GM06990 (cell line): ENCODE measurements at regions not wholly inside any gene's neighbourhood (a gene's known extent, or its start where the extent isn't known, plus 50 kb on each side); places are given as distances from the start of the nearest gene placed in this dataset.

Experiments used
- DNase-seq: peaks from one replicate; pipeline ENCODE4 v3.0.0-alpha.2; 2011; ENCODE audit not compliant: insufficient read length; ENCODE audit errors: extremely low read depth
- H3K27me3 ChIP-seq: replicated peaks from 2 replicates; pipeline ENCODE4 v1.6.0; 2011; ENCODE audit warnings: low read length; ENCODE audit not compliant: control insufficient read depth, insufficient read depth
- H3K36me3 ChIP-seq: 2 replicates; pipeline ENCODE4 v1.5.1; 2011; ENCODE audit warnings: low read length; ENCODE audit not compliant: control insufficient read depth, insufficient read depth
- H3K4me3 ChIP-seq: replicated peaks from 2 replicates; pipeline ENCODE4 v1.5.1; 2011; ENCODE audit warnings: low read depth, mild to moderate bottlenecking, control low read depth, low read length
- CTCF ChIP-seq: IDR thresholded peaks from 2 replicates; pipeline ENCODE4 v1.5.1; 2011; ENCODE audit warnings: low read length, control low read depth, mild to moderate bottlenecking, inconsistent platforms; ENCODE audit not compliant: insufficient read depth, poor library complexity, severe bottlenecking

DNA sequence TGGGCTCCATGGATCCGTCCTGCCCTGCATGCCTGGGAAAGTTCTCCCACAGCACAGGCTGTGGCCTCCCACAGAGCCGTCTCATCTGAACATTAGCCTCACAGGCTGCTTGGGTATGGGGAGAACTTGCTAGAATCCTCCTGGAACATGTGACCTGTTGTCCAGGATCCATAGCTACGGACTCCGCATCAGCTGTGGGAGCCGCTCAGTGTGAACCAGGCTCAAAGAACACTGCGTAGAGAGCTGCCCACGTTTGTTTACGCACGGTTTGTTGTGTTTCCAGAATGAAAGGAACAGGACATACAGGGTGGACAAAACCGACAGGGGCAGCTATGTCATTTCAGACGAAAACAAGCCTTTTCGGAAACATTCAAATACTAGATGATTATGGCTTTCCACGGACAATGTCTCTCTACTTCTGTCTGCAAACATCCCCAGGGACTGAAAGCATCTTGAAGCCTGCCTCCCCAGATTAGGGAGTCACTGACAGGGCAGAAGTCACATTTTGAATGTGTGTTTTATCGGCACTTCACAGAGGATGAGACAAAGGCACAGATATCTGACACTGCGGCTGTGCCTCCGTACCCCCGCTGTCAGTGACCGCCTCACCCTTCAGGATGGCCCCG is 390.3 kb downstream of the GADD45G start:
- H3K4me3 ChIP-seq: no peak overlapping the region
- no peak for DNase-seq
- no peaks in the 10 kb centered on the region for H3K36me3 ChIP-seq
- no peaks in the 10 kb centered on the region; the same call in none of the 2 replicates for H3K27me3 ChIP-seq
- TF ChIP-seq CTCF: no peak

DNA sequence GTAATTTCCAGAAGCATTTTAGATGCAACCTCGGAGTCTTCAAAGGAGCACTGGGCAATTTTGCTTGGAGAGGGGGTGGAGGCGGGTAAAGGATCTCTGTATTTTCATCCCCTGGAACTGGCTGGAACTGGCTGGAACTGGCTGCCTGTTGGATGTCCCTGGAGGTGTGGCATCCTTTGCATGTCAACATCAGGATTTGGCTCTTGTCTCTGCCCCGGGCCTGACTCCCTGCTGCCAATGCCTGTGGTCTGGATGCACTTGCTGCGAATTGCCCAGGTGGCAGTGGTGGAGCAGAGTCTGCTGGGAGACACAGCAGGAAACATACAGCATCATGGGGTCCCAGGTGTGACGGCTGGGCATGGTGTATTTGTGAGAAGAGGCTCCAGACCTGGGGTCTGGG is 391.3 kb downstream of the GADD45G start:
- no peak overlapping the region for H3K4me3 ChIP-seq
- H3K36me3 ChIP-seq: no peaks in the 10 kb centered on the region
- TF ChIP-seq CTCF: no peak
- H3K27me3 ChIP-seq: no peaks in the 10 kb centered on the region; the same call in 1 of the 2 replicates
- no peak for DNase-seq

GRCh38 chr9:89996773-89997172 is 392.0 kb downstream of the GADD45G start:
- H3K4me3 ChIP-seq: no peak overlapping the region
- TF ChIP-seq CTCF: no peak
- H3K27me3 ChIP-seq: no peaks in the 10 kb centered on the region; the same call in 1 of the 2 replicates
- DNase-seq: no peak
- H3K36me3 ChIP-seq: no peaks in the 10 kb centered on the region

GRCh38 chr9:89998633-89999032 is 393.8 kb downstream of the GADD45G start:
- no peak for TF ChIP-seq CTCF
- H3K27me3 ChIP-seq: no peaks in the 10 kb centered on the region
- H3K4me3 ChIP-seq: no peak overlapping the region
- DNase-seq: no peak
- H3K36me3 ChIP-seq: no peaks in the 10 kb centered on the region

DNA sequence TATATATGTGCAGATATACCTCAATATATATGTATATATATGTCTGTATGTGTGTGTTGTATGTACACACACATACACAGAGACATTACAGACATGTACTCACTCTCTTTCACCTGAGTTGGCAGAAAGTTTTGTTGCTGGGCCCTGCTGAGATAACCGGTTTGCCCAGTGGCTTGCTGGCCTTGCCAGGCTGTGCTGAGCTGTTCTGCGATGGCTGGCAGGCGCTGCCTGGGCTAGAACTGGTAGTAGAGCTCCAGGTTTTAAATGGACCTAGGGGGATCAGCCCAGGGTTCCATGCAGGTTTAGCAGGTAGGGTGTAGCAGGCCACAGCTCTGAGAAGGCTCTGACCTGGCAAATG is 394.3 kb downstream of the GADD45G start:
- Histone ChIP-seq H3K27me3 (no peaks in the 10 kb centered on the region), H3K36me3 (no peaks in the 10 kb centered on the region), H3K4me3 (no peak overlapping the region)
- TF ChIP-seq CTCF: no peak
- no peak for DNase-seq
